Smooth muscle cell (in vitro differentiated cells): ENCODE measurements at regions not wholly inside any gene's neighbourhood (a gene's known extent, or its start where the extent isn't known, plus 50 kb on each side); places are given as distances from the start of the nearest gene placed in this dataset.

Source experiments
- DNase-seq: peaks from one replicate; lab custom pipeline; 2025; ENCODE audit not compliant: unreplicated experiment; lab: John Stamatoyannopoulos, UW
- H2AFZ ChIP-seq: fragments of 200-600 bp; sonication (generic); 2 replicates; pipeline ENCODE4 v1.6.0; 2016; ENCODE audit warnings: antibody characterized with exemption, low read depth, mild to moderate bottlenecking
- H3F3A ChIP-seq: fragments of 200-600 bp; sonication (generic); 2 replicates; pipeline ENCODE4 v1.6.0; 2017; ENCODE audit warnings: antibody characterized with exemption, low read depth
- H3K27ac ChIP-seq: fragments of 200-600 bp; sonication (generic); 2 replicates; pipeline ENCODE4 v1.5.1; 2016; ENCODE audit warnings: low read depth, mild to moderate bottlenecking
- H3K27me3 ChIP-seq: fragments of 200-600 bp; sonication (generic); 2 replicates; pipeline ENCODE4 v1.6.1; 2016; ENCODE audit warnings: low read depth, mild to moderate bottlenecking
- H3K36me3 ChIP-seq: fragments of 200-600 bp; sonication (generic); 2 replicates; pipeline ENCODE4 v1.5.1; 2016; ENCODE audit warnings: low read depth
- H3K4me1 ChIP-seq: fragments of 200-600 bp; sonication (generic); 2 replicates; pipeline ENCODE4 v1.5.1; 2016; ENCODE audit warnings: low read depth
- H3K4me2 ChIP-seq: fragments of 200-600 bp; sonication (generic); 2 replicates; pipeline ENCODE4 v1.6.0; 2016; ENCODE audit warnings: mild to moderate bottlenecking
- H3K4me3 ChIP-seq: fragments of 200-600 bp; sonication (generic); 2 replicates; pipeline ENCODE4 v1.5.1; 2016; ENCODE audit warnings: mild to moderate bottlenecking
- H3K79me2 ChIP-seq: fragments of 200-600 bp; sonication (generic); 2 replicates; pipeline ENCODE4 v1.6.0; 2016; ENCODE audit warnings: low read depth, mild to moderate bottlenecking
- H3K9ac ChIP-seq: fragments of 200-600 bp; sonication (generic); 2 replicates; pipeline ENCODE4 v1.6.0; 2016; ENCODE audit warnings: low read depth
- H3K9me3 ChIP-seq: fragments of 200-600 bp; sonication (generic); replicated peaks from 2 replicates; pipeline ENCODE4 v1.5.1; 2016; ENCODE audit warnings: low read depth
- H4K20me1 ChIP-seq: fragments of 200-600 bp; sonication (generic); 2 replicates; pipeline ENCODE4 v1.6.0; 2016; ENCODE audit warnings: low read depth
- WGBS: methylation state at CpG from one replicate; pipeline ENCODE4 v1.1.7; 2016; ENCODE audit warnings: low lambda C conversion rate; 5-methylcytosine and 5-hydroxymethylcytosine counted together
- TF ChIP-seq, protein P1 (sequence below): fragments of 200-600 bp; sonication (generic); IDR thresholded peaks from 2 replicates; pipeline ENCODE4 v1.5.1; 2017; ENCODE audit warnings: borderline replicate concordance, mild to moderate bottlenecking, antibody characterized with exemption; ENCODE audit not compliant: insufficient read depth, poor library complexity, severe bottlenecking

DNA sequence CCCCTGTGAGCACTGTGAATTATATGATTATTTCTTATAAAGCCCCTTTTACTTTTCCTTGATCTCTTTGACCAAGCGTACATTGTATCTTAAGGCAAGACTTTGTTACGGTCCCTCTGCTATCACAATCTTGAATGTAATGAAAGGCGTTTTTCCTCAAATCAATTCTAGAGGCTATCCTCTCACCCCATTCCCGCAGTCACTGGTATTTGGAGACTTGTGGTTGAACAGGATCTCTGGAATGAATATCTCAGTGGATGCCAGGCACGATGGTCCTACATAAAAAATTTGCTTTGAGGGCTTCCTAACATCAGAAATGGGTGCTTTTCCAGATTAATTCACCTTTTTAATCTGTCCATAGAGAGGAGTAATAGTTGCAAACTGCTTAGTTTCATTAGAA, 151.4 kb upstream of the PAPPA start:
- Histone ChIP-seq H3K27me3 (no peaks in the 10 kb centered on the region), H2AFZ (no peak overlapping the region), H3K4me1 (no peaks in the 10 kb centered on the region), H3K36me3 (no peaks in the 10 kb centered on the region), H3K79me2 (no peaks in the 10 kb centered on the region), H3K4me2 (no peak overlapping the region), H3K9me3 (no peaks in the 10 kb centered on the region), H3K9ac (no peak overlapping the region), H3F3A (peaks cover 5% of the 10 kb centered on the region), H3K27ac (no peak overlapping the region), H3K4me3 (no peak overlapping the region), H4K20me1 (no peaks in the 10 kb centered on the region)
- TF ChIP-seq, protein P1, sequence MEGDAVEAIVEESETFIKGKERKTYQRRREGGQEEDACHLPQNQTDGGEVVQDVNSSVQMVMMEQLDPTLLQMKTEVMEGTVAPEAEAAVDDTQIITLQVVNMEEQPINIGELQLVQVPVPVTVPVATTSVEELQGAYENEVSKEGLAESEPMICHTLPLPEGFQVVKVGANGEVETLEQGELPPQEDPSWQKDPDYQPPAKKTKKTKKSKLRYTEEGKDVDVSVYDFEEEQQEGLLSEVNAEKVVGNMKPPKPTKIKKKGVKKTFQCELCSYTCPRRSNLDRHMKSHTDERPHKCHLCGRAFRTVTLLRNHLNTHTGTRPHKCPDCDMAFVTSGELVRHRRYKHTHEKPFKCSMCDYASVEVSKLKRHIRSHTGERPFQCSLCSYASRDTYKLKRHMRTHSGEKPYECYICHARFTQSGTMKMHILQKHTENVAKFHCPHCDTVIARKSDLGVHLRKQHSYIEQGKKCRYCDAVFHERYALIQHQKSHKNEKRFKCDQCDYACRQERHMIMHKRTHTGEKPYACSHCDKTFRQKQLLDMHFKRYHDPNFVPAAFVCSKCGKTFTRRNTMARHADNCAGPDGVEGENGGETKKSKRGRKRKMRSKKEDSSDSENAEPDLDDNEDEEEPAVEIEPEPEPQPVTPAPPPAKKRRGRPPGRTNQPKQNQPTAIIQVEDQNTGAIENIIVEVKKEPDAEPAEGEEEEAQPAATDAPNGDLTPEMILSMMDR, result no peak
- DNase-seq, result no peak
- 73% methylated on average over 5 of the region's 5 CpGs for WGBS

DNA sequence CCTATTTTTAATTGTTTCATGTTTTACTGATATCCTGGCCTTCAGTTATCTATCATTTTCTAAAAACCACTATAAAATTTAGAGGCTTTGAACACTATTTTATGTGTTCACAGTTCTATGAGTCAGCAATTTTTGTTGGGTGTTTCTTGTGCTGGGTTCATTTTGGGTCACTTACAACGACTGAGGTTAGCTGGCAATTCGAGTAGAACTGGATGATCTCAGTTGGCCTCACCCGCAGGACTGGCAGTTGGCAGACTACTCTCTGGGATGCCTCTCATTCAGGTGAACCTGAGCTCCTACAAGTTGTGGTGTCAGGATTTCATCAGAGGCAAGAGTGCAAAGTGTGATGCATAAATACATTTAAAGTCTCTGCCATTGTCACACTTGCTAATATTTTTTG, 151.0 kb upstream of the PAPPA start:
- Histone ChIP-seq H3K4me1 (no peaks in the 10 kb centered on the region), H4K20me1 (no peaks in the 10 kb centered on the region), H3K79me2 (no peaks in the 10 kb centered on the region), H3K9me3 (no peaks in the 10 kb centered on the region), H3K27ac (no peak overlapping the region), H3K4me3 (no peak overlapping the region), H3K27me3 (no peaks in the 10 kb centered on the region), H3K4me2 (no peak overlapping the region), H2AFZ (no peak overlapping the region), H3F3A (peaks cover 5% of the 10 kb centered on the region), H3K9ac (no peak overlapping the region), H3K36me3 (no peaks in the 10 kb centered on the region)
- TF ChIP-seq, protein P1, result no peak
- WGBS, result 72% methylated on average over 3 of the region's 3 CpGs
- DNase-seq, result no peak

DNA sequence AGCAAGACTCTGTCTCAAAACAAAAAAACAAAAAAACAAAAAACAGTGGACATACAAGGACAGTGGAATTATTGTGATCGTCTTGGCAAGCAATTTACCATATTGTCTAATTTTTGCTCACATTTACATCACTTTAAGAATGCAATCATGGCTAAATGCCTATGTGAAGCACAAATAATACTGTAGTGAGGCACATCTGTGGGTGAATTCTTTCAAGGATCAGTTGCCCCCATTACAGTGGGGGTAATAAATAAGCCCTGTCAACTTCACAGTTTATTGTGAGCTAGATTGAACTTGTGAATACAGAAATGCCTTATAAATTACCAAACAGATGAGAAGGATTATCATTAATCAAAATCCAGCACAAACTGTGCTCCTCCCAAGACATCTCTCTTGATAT, 150.2 kb upstream of the PAPPA start:
- Histone ChIP-seq H3K79me2 (no peaks in the 10 kb centered on the region), H3K36me3 (no peaks in the 10 kb centered on the region), H3K9ac (no peak overlapping the region), H3K4me2 (no peak overlapping the region), H3F3A (peaks cover 5% of the 10 kb centered on the region), H3K27me3 (no peaks in the 10 kb centered on the region), H3K9me3 (no peaks in the 10 kb centered on the region), H2AFZ (no peak overlapping the region), H4K20me1 (no peaks in the 10 kb centered on the region), H3K4me1 (no peaks in the 10 kb centered on the region), H3K27ac (no peak overlapping the region), H3K4me3 (no peak overlapping the region)
- whole genome bisulfite sequencing, result 93% methylated on average over 1 of the region's 1 CpG
- TF ChIP-seq, protein P1, result no peak
- no peak for DNase-seq

DNA sequence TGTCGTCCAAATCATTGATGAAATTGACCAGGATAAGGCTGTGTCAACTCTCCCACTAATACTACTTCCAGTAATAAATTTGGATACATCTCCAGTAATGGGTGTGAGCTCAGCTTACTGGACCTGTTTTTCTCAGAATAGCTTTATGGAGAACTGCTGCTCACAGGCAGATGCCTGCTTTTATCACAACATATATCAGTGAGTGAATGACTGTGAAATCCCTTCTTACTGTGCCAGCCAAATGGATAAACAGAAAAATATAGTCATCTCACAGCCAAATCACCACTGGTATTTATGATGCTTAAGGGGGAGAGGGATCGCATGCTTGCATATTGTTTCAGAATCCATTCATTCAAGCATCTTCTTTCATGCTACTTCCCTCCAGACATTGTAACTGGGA, 148.4 kb upstream of the PAPPA start:
- H4K20me1 ChIP-seq, result no peaks in the 10 kb centered on the region
- H3K4me1 ChIP-seq, result no peaks in the 10 kb centered on the region
- peak overlapping the region; percentile 25 for H3K27ac ChIP-seq
- peaks cover 5% of the 10 kb centered on the region for H3F3A ChIP-seq
- no peaks in the 10 kb centered on the region for H3K9me3 ChIP-seq
- no peak for DNase-seq
- no peak overlapping the region for H3K4me3 ChIP-seq
- no peaks in the 10 kb centered on the region for H3K79me2 ChIP-seq
- peak overlapping the region; percentile 16 for H2AFZ ChIP-seq
- no peaks in the 10 kb centered on the region for H3K27me3 ChIP-seq
- TF ChIP-seq, protein P1, result no peak
- 50% methylated on average over 2 of the region's 2 CpGs for WGBS
- H3K36me3 ChIP-seq, result no peaks in the 10 kb centered on the region
- H3K4me2 ChIP-seq, result no peak overlapping the region
- no peak overlapping the region for H3K9ac ChIP-seq
